ENCODE measurements at regions not wholly inside any gene's neighbourhood (a gene's known extent, or its start where the extent isn't known, plus 50 kb on each side); places are given as distances from the start of the nearest gene placed in this dataset.

- TF ChIP-seq SP1 (IDR thresholded peaks at IDR 0.05): no peak
- no peak for TF ChIP-seq L3MBTL2 (conservative IDR thresholded peaks at IDR 0.05)
- no peak for TF ChIP-seq ZNF384 (IDR thresholded peaks at IDR 0.05)
- no peak for TF ChIP-seq SUZ12 (IDR thresholded peaks at IDR 0.05)
- TF ChIP-seq FOXA1 (IDR thresholded peaks at IDR 0.05): no peak
- no peak for TF ChIP-seq LEF1 (IDR thresholded peaks at IDR 0.05; ENCODE audit: borderline replicate concordance)
- TF ChIP-seq HDGF (IDR thresholded peaks at IDR 0.05; ENCODE audit: borderline replicate concordance): no peak
- no peak for TF ChIP-seq FOXK2 (IDR thresholded peaks at IDR 0.05)
Observed at GRCh38 chr2:176681584-176682115, 412.4 kb downstream of the MTX2 start.

Data from HEK293T (cell line).